ENCODE measurements at regions not wholly inside any gene's neighbourhood (a gene's known extent, or its start where the extent isn't known, plus 50 kb on each side); places are given as distances from the start of the nearest gene placed in this dataset.
"Not testable (repeated sequence)": the region's sequence is repeated elsewhere in the genome, so short reads cannot be mapped to it uniquely, and the experiment has no call there.

- no peak for DNase-seq
Observed at GRCh38 chr9:34907044-34907443, 51.0 kb upstream of the PHF24 start.

GRCh38 chr9:34899535-34900158, 58.4 kb upstream of the PHF24 start:
- DNase-seq = peak; percentile 86

- DNase-seq = no peak
Observed at GRCh38 chr9:34898846-34899245, 59.2 kb upstream of the PHF24 start.

DNA sequence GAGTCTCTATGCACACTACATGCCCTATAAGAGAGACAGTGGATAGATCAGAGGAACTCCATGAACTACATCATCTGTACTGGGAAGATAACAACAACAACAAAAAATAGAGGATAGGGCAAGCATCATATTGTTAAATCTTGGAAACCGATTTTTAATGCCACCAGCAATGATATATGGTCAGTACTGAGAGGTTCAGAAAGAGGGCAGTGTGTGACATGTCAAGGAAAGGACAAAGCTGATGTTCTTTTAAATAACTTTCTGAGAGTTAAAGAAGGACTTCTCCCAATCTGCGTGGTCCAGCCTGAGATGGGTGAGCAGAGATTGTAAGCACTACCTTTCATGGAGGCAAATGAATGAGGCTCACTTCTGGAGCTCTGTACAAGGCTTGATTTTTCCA, 62.0 kb upstream of the PHF24 start:
- no peak for DNase-seq

- no peak for DNase-seq
Observed at GRCh38 chr9:34892886-34893285, 65.2 kb upstream of the PHF24 start.

DNA sequence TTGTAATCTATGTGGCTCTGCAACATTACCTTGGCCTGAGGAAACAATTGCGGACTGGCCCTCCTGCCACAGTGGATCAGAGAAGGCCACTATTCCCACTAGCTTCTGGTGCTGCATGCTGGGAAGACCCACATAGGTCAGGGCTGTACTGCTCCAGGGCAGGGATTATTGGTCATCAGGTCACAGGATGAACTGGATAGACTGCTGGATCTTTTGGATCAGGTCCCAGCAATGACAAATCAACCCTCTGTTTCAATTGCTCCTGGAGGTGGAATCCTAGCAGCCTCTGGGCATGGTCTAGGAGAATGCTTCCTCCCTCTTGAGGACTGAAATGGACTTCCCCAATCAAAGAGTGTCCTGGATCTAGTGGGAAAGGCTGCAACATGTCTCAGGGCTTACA, 66.7 kb upstream of the PHF24 start:
- DNase-seq = no peak

- no peak for DNase-seq
Observed at GRCh38 chr9:34887841-34888240, 70.2 kb upstream of the PHF24 start.

GRCh38 chr9:34884747-34885189, 73.3 kb upstream of the PHF24 start:
- DNase-seq = no peak

DNA sequence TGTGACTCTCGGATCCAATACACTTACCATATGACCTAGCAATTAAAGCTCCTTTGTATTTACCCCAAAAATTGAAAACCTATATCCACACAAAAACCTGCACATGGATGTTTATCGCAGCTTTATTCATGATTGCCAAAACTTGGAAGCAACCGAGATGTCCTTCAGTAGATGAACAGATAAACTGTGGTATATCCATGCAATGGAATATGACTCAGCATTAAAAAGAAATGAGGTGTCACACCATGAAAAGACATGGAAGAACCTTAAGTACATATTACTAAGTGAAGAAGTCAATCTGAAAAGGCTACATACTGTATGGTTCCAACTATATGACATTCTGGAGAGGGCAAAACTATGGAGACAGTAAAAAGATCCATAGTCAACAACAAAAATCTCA, 82.0 kb upstream of the PHF24 start:
- no peak for DNase-seq

DNA sequence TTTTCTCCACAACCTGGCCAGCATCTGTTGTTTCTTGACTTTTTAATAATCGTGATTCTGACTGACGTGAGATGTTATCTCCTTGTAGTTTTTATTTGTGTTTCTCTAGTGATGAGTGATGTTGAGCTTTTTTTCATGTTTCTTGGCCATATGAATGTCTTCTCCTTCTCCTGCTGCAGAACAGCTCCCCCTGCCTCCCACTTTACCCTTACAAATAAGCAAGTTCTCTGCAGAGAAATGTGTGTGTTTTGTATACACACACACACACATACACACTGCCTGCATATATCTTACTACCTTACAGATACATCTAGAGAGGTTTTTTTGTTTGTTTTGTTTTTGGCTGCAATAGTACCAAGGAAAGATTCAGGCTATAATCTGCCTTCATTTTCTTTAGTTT, 88.7 kb upstream of the PHF24 start:
- DNase-seq = no peak

DNA sequence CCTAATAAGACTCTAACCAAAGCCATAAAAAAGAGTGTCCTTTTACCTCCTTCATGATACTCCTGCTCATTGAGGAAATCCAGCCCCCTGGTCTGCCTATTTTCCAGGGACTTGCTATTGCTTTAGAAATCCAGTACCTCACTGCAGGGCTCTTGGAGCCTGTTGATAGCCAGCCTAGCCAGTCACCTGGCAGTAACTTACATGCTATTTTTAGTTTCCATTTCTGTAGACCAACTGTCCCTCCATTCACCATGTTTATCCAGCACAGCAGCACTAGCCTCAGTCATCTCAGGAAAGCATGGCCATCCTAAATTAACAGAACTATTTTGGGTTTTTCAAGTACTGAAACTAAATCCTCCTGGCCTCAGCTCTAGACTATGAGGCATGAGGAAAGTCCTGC, 91.5 kb upstream of the PHF24 start:
- no peak for DNase-seq

GRCh38 chr9:34863426-34863825, 94.7 kb upstream of the PHF24 start:
- DNase-seq = no peak

DNA sequence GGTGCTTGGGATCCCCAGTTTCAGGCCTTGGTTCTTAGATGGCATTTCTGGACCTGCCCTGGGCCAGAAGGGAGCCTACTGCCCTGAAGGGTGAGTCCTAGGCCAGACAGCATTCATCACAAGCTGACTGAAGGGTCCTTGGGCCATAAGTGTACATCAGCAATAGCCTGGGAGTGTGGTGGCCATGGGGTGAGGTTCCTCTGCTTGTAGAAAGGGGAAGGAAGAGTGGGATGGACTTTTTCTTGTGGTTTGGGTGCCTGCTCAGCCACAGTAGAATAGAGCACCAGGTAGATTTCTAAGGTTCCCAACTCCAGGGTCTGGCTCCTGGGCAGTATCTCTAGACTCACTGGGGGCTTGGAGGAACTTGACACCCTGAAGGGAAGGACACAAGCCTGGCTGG, 95.2 kb upstream of the PHF24 start:
- no peak for DNase-seq

DNA sequence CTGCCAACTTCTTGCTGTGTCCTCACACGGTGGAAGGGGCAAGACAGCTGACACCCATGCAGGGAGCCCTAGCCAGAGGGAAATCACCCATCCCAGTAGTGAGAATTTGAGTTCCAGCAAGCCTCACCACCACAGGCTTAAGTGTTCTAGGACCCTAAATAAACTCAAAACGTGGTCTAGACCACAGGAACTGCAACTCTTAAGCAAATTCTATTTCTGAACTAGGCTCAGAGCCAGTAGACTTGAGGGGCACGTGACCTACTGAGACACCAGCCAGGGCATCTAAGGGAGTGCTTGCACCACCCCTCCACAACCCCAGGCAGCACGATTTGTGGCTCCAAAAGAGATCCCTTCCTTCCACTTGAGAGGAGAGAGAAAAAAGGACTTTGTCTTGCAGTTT, 96.0 kb upstream of the PHF24 start:
- DNase-seq = no peak

- DNase-seq = not testable (repeated sequence)
Observed at GRCh38 chr9:34855016-34855415, 103.1 kb upstream of the PHF24 start.

DNA sequence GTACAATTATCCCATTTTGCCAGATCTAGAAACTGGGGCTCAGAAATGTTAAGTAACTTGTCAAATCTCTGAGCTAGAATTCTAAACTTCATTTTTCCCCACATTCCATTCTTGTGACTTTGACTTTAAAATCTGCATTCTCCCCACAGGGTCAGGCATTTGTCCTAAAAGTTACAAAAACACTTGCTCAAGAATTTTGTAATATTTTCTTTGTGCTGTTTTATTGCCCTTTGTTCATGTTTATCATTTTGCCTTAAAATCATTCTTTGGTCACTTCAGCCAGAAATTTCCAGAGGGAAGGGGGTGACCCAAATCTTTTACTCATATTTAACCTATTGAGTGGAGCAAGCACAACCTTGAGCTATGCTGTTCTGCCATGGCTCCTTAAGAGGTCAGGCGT, 120.1 kb upstream of the CCL21 start:
- DNase-seq = no peak

DNA sequence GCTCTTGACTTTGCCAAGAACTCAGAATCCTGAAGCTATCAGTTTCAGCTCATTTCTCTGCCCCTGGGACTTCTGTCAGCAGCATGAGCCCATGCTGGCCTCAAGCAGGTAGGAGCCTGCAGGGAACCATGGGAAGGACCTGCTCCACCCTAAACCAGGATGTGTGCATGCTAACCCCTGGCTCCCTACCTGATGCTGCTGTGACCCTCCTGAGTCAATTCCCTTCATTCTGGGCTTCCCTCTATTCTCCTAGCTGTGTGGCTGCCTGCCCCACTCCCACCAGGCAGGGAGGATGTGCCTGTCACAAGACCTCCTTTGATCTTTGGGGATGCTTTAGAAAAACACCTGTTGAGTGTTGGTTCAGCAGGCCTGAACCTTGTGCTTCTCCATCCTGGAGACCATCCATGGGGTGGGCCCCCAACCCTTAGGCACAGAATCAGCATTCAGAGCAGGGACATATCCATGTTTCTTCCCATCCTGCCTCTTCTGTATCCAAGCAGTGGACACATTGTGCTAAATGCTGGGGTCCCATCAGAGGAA, 117.1 kb upstream of the CCL21 start:
- DNase-seq = no peak

- no peak for DNase-seq
Observed at GRCh38 chr9:34825775-34826174, 115.8 kb upstream of the CCL21 start.

DNA sequence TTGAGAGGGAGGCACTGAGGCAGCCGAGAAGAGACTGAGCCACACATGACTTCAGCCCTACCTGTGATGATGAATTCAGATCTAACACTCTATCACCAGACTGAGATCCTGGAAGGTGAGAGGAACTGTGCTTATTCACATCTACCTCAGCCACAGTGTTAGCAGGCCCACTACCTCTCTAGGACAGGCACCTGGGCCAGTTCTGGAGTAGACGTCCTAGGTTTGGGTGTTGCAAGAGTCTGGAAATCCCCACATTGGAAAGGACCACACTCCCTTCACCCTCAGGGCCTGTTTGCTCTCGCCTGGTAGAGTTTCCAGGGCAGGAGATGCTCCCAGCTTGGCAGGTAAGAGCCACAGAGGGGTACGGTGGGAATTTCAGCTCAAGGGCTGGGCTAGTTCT, 113.8 kb upstream of the CCL21 start:
- no peak for DNase-seq

DNA sequence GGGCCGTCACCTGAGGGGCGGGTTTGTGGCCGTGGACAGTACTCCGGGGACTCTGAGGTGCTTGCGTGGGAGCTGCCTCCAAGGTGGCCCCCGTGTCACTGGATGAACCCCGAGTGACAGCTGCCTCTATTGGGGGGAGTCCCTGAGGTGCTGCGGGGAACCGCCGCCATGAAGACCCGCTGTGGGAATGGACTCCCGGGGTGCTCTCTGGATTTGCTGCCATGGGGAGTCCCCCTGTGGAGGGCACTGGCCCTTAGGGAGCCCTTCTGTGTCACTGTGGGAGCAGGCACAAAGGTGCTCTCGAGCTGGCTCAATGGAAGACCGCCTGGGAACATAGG, 100.2 kb upstream of the CCL21 start:
- DNase-seq = no peak

DNA sequence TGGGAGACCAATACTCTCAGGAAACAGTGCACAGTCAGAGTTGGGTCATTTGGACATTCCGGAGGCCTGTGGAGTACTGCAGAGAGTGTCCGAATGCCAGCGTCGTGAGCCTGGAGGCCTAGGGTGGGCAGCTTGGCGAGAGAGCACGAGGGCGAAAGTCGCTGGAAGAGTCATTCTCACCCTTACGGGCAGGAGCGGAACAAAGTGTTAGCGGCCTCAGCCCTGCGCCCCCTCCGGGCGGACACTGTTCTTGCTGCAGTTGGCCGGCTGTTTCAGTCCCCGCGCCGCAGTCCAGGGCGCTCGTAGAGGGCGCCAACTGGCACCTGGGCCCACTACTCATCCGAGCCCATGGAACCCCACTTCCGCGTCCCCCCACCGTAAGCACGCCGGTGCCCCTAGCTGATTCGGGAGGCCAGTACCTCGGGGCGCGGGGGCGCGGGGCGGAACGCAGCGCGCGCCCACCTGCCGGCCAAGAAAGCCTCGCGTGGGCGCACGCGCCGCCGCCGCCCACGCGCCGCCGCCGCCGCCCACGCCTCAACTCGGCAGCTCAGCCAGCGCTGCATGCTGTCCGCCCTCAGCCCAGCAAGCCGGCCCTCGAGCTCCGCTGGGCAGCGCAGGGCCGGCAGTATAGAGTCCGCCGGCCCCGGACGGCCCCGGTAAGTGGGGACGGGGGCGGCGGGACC, 99.7 kb upstream of the CCL21 start:
- DNase-seq = no peak

- no peak for DNase-seq
Observed at GRCh38 chr9:34802916-34803315, 93.0 kb upstream of the CCL21 start.

GRCh38 chr9:34797367-34797766, 87.4 kb upstream of the CCL21 start:
- DNase-seq = no peak

DNA sequence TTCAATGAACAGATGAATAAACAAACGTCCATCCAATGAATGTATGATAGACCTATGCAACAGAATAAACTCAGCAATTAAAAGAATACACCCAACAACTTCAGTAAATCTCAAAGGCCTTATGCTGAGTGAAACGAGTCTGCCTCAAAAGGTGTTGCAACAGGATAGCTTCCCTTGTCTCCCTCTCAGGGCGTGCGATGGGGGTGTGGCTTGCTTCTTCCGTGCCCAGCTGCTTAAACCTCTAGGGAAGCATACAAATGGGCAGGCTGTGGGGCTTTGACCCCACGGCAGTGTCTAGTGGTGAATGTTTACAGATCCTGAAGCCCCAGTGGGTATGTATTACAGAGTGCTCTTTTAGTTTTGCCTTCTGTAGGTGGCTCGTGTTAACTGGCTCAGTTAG, 87.0 kb upstream of the CCL21 start:
- no peak for DNase-seq

GRCh38 chr9:34793428-34793827, 83.5 kb upstream of the CCL21 start:
- DNase-seq = no peak
